ENCODE measurements at regions not wholly inside any gene's neighbourhood (a gene's known extent, or its start where the extent isn't known, plus 50 kb on each side); places are given as distances from the start of the nearest gene placed in this dataset.

DNA sequence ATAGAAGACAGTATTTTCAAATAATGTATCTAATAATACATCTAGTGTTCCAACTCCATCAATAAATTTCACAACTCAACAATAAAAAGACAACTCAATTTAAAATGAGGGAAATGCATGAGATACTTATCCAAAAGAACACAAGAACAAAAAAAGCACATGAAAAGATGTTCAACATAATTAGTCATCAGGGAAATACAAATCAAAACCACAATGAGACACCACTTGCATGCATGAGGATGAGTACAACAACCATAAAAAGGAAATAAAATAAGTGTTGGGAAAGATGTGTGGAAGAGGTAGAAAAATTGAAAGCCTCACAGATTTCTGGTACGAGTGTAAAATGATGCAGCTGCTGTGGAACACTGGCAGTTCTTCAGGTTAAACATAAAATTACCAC, 111.6 kb upstream of the PTPRZ1 start:
- TF ChIP-seq POLR2AphosphoS5 (IDR thresholded peaks at IDR 0.05; ENCODE audit: low read depth, low read length) (no peak), TAF1 (IDR thresholded peaks at IDR 0.05; ENCODE audit: borderline replicate concordance, insufficient read depth, low read length) (no peak)
- TF ChIP-seq, protein P1, sequence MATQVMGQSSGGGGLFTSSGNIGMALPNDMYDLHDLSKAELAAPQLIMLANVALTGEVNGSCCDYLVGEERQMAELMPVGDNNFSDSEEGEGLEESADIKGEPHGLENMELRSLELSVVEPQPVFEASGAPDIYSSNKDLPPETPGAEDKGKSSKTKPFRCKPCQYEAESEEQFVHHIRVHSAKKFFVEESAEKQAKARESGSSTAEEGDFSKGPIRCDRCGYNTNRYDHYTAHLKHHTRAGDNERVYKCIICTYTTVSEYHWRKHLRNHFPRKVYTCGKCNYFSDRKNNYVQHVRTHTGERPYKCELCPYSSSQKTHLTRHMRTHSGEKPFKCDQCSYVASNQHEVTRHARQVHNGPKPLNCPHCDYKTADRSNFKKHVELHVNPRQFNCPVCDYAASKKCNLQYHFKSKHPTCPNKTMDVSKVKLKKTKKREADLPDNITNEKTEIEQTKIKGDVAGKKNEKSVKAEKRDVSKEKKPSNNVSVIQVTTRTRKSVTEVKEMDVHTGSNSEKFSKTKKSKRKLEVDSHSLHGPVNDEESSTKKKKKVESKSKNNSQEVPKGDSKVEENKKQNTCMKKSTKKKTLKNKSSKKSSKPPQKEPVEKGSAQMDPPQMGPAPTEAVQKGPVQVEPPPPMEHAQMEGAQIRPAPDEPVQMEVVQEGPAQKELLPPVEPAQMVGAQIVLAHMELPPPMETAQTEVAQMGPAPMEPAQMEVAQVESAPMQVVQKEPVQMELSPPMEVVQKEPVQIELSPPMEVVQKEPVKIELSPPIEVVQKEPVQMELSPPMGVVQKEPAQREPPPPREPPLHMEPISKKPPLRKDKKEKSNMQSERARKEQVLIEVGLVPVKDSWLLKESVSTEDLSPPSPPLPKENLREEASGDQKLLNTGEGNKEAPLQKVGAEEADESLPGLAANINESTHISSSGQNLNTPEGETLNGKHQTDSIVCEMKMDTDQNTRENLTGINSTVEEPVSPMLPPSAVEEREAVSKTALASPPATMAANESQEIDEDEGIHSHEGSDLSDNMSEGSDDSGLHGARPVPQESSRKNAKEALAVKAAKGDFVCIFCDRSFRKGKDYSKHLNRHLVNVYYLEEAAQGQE (IDR thresholded peaks at IDR 0.05; ENCODE audit: insufficient read depth in 1 of 2, low read depth in 2 of 2, low read length in 2 of 2): no peak
